ENCODE measurements at regions not wholly inside any gene's neighbourhood (a gene's known extent, or its start where the extent isn't known, plus 50 kb on each side); places are given as distances from the start of the nearest gene placed in this dataset.

GRCh38 chr15:93420477-93420876, 331.5 kb upstream of the RGMA start:
- no peaks in the 10 kb centered on the region for H3K9me3 ChIP-seq
- no peak for DNase-seq
- no peaks in the 10 kb centered on the region for H3K27me3 ChIP-seq
- TF ChIP-seq CTCF (IDR thresholded peaks at IDR 0.05) = no peak
- intact Hi-C loops (cut with DNase I) = no loop called here
- H3K4me3 ChIP-seq = no peak overlapping the region
- H3K27ac ChIP-seq = no peak overlapping the region
- H3K36me3 ChIP-seq = no peaks in the 10 kb centered on the region
- no peak overlapping the region for H3K9ac ChIP-seq (ENCODE audit: low read depth in 2 of 2, low read length in 2 of 2)
- no peaks in the 10 kb centered on the region for H3K4me1 ChIP-seq

- Histone ChIP-seq H3K27me3 (no peaks in the 10 kb centered on the region), H3K4me1 (no peaks in the 10 kb centered on the region), H3K27ac (no peak overlapping the region), H3K36me3 (no peaks in the 10 kb centered on the region), H3K9ac (ENCODE audit: low read depth in 2 of 2, low read length in 2 of 2) (no peak overlapping the region), H3K9me3 (no peaks in the 10 kb centered on the region), H3K4me3 (no peak overlapping the region)
- intact Hi-C loops (cut with DNase I) = no loop called here
- DNase-seq = no peak
- TF ChIP-seq CTCF (IDR thresholded peaks at IDR 0.05) = no peak
These were observed 331.0 kb upstream of the RGMA start for GRCh38 chr15:93420050-93420452.

- TF ChIP-seq CTCF (IDR thresholded peaks at IDR 0.05) = no peak
These were observed 329.6 kb upstream of the RGMA start for GRCh38 chr15:93418566-93418965.

GRCh38 chr15:93417631-93418030, 328.6 kb upstream of the RGMA start:
- no peak overlapping the region for H3K9ac ChIP-seq (ENCODE audit: low read depth in 2 of 2, low read length in 2 of 2)
- H3K4me3 ChIP-seq = no peak overlapping the region
- H3K27me3 ChIP-seq = no peaks in the 10 kb centered on the region
- intact Hi-C loops (cut with DNase I) = no loop called here
- H3K27ac ChIP-seq = no peak overlapping the region
- DNase-seq = no peak
- no peaks in the 10 kb centered on the region for H3K36me3 ChIP-seq
- no peak for TF ChIP-seq CTCF (IDR thresholded peaks at IDR 0.05)
- H3K4me1 ChIP-seq = no peaks in the 10 kb centered on the region
- no peaks in the 10 kb centered on the region for H3K9me3 ChIP-seq

More at GRCh38 chr15:93418566-93418965, 329.6 kb upstream of the RGMA start:
- H3K4me3 ChIP-seq = no peak overlapping the region
- H3K36me3 ChIP-seq = no peaks in the 10 kb centered on the region
- no peaks in the 10 kb centered on the region for H3K4me1 ChIP-seq
- H3K27ac ChIP-seq = no peak overlapping the region
- no peak overlapping the region for H3K9ac ChIP-seq (ENCODE audit: low read depth in 2 of 2, low read length in 2 of 2)
- no peak for DNase-seq
- no peaks in the 10 kb centered on the region for H3K9me3 ChIP-seq
- no peaks in the 10 kb centered on the region for H3K27me3 ChIP-seq
- intact Hi-C loops (cut with DNase I) = no loop called here

- Histone ChIP-seq H3K27ac (no peak overlapping the region), H3K4me3 (no peak overlapping the region), H3K4me1 (no peaks in the 10 kb centered on the region), H3K36me3 (no peaks in the 10 kb centered on the region), H3K9me3 (no peaks in the 10 kb centered on the region), H3K27me3 (no peaks in the 10 kb centered on the region), H3K9ac (ENCODE audit: low read depth in 2 of 2, low read length in 2 of 2) (no peak overlapping the region)
- TF ChIP-seq CTCF (IDR thresholded peaks at IDR 0.05) = no peak
- intact Hi-C loops (cut with DNase I) = no loop called here
- DNase-seq = no peak
These were observed 328.1 kb upstream of the RGMA start for GRCh38 chr15:93417156-93417555.

GRCh38 chr15:93415576-93415975, 326.6 kb upstream of the RGMA start:
- no peak for DNase-seq
- Histone ChIP-seq H3K9me3 (no peaks in the 10 kb centered on the region), H3K36me3 (no peaks in the 10 kb centered on the region), H3K4me3 (no peak overlapping the region), H3K27ac (no peak overlapping the region), H3K4me1 (no peaks in the 10 kb centered on the region), H3K27me3 (no peaks in the 10 kb centered on the region), H3K9ac (ENCODE audit: low read depth in 2 of 2, low read length in 2 of 2) (no peak overlapping the region)
- intact Hi-C loops (cut with DNase I) = no loop called here
- no peak for TF ChIP-seq CTCF (IDR thresholded peaks at IDR 0.05)
